ENCODE measurements at regions not wholly inside any gene's neighbourhood (a gene's known extent, or its start where the extent isn't known, plus 50 kb on each side); places are given as distances from the start of the nearest gene placed in this dataset.

GRCh38 chr15:26323566-26323965, 449.3 kb downstream of the GABRB3 start:
- ChIA-PET CTCF (no interaction called here), POLR2A (no interaction called here)
- Mint-ChIP-seq H3K4me3 (no peak overlapping the region), H3K27ac (no peak overlapping the region), H3K9me3 (peaks cover 0 to 3% (median 1%) of the 10 kb centered on the region in 5 donors), H3K36me3 (no peaks in the 10 kb centered on the region), H3K27me3 (no peaks in the 10 kb centered on the region), H3K4me1 (no peaks in the 10 kb centered on the region)
- Histone ChIP-seq H3K27ac (ENCODE audit: low read depth, low read length) (no peak overlapping the region), H3K36me3 (ENCODE audit: insufficient read depth, low read length) (no peaks in the 10 kb centered on the region), H3K4me1 (ENCODE audit: insufficient read depth, low read length) (no peaks in the 10 kb centered on the region), H3K9me3 (ENCODE audit: low read length) (no peaks in the 10 kb centered on the region), H3K27me3 (ENCODE audit: insufficient read depth, low read length, poor library complexity, severe bottlenecking) (no peaks in the 10 kb centered on the region), H3K4me3 (ENCODE audit: low read length) (no peak overlapping the region)
- no peak for DNase-seq

- H3K27me3 Mint-ChIP-seq = no peaks in the 10 kb centered on the region
- H3K27ac ChIP-seq (ENCODE audit: low read depth, low read length) = no peak overlapping the region
- DNase-seq = no peak
- H3K4me3 Mint-ChIP-seq = no peak overlapping the region
- no peak overlapping the region for H3K4me3 ChIP-seq (ENCODE audit: low read length)
- H3K4me1 ChIP-seq (ENCODE audit: insufficient read depth, low read length) = no peaks in the 10 kb centered on the region
- H3K27me3 ChIP-seq (ENCODE audit: insufficient read depth, low read length, poor library complexity, severe bottlenecking) = no peaks in the 10 kb centered on the region
- peaks cover 0 to 12% (median 2%) of the 10 kb centered on the region in 5 donors for H3K9me3 Mint-ChIP-seq
- no peaks in the 10 kb centered on the region for H3K36me3 ChIP-seq (ENCODE audit: insufficient read depth, low read length)
- CTCF ChIA-PET = no interaction called here
- no peaks in the 10 kb centered on the region for H3K9me3 ChIP-seq (ENCODE audit: low read length)
- no peaks in the 10 kb centered on the region for H3K36me3 Mint-ChIP-seq
- H3K4me1 Mint-ChIP-seq = no peaks in the 10 kb centered on the region
- no peak overlapping the region for H3K27ac Mint-ChIP-seq
- POLR2A ChIA-PET = no interaction called here
Measured at GRCh38 chr15:26318689-26319088, 454.2 kb downstream of the GABRB3 start.

GRCh38 chr15:26314577-26314976, 451.4 kb upstream of the ATP10A start:
- Mint-ChIP-seq H3K27me3 (peaks cover 0 to 1% of the 10 kb centered on the region in 2 donors), H3K36me3 (no peaks in the 10 kb centered on the region), H3K27ac (no peak overlapping the region), H3K4me1 (no peaks in the 10 kb centered on the region), H3K9me3 (peaks cover 5 to 19% (median 8%) of the 10 kb centered on the region in 5 donors), H3K4me3 (no peak overlapping the region)
- H3K9me3 ChIP-seq (ENCODE audit: low read length) = no peaks in the 10 kb centered on the region
- no peaks in the 10 kb centered on the region for H3K36me3 ChIP-seq (ENCODE audit: insufficient read depth, low read length)
- H3K4me1 ChIP-seq (ENCODE audit: insufficient read depth, low read length) = no peaks in the 10 kb centered on the region
- no peak overlapping the region for H3K27ac ChIP-seq (ENCODE audit: low read depth, low read length)
- POLR2A ChIA-PET = no interaction called here
- CTCF ChIA-PET = no interaction called here
- no peak overlapping the region for H3K4me3 ChIP-seq (ENCODE audit: low read length)
- H3K27me3 ChIP-seq (ENCODE audit: insufficient read depth, low read length, poor library complexity, severe bottlenecking) = no peaks in the 10 kb centered on the region
- DNase-seq = no peak

- Mint-ChIP-seq H3K4me3 (no peak overlapping the region), H3K27me3 (peaks cover 0 to 1% of the 10 kb centered on the region in 2 donors), H3K9me3 (peaks cover 10 to 27% (median 12%) of the 10 kb centered on the region in 5 donors), H3K4me1 (no peaks in the 10 kb centered on the region), H3K36me3 (no peaks in the 10 kb centered on the region), H3K27ac (no peak overlapping the region)
- no peaks in the 10 kb centered on the region for H3K4me1 ChIP-seq (ENCODE audit: insufficient read depth, low read length)
- CTCF ChIA-PET = no interaction called here
- POLR2A ChIA-PET = no interaction called here
- H3K27me3 ChIP-seq (ENCODE audit: insufficient read depth, low read length, poor library complexity, severe bottlenecking) = no peaks in the 10 kb centered on the region
- H3K36me3 ChIP-seq (ENCODE audit: insufficient read depth, low read length) = no peaks in the 10 kb centered on the region
- no peak overlapping the region for H3K4me3 ChIP-seq (ENCODE audit: low read length)
- H3K27ac ChIP-seq (ENCODE audit: low read depth, low read length) = no peak overlapping the region
- DNase-seq = no peak
- H3K9me3 ChIP-seq (ENCODE audit: low read length) = no peaks in the 10 kb centered on the region
Measured at GRCh38 chr15:26311710-26312236, 448.6 kb upstream of the ATP10A start.

GRCh38 chr15:26298659-26299170, 435.6 kb upstream of the ATP10A start:
- no peaks in the 10 kb centered on the region for H3K4me1 ChIP-seq (ENCODE audit: insufficient read depth, low read length)
- no peaks in the 10 kb centered on the region for H3K9me3 ChIP-seq (ENCODE audit: low read length)
- Mint-ChIP-seq H3K4me1 (no peaks in the 10 kb centered on the region), H3K36me3 (no peaks in the 10 kb centered on the region), H3K27ac (no peak overlapping the region), H3K4me3 (no peak overlapping the region), H3K9me3 (peaks cover 0 to 9% (median 1%) of the 10 kb centered on the region in 5 donors), H3K27me3 (no peaks in the 10 kb centered on the region)
- DNase-seq = no peak
- H3K27ac ChIP-seq (ENCODE audit: low read depth, low read length) = no peak overlapping the region
- H3K36me3 ChIP-seq (ENCODE audit: insufficient read depth, low read length) = no peaks in the 10 kb centered on the region
- ChIA-PET POLR2A (no interaction called here), CTCF (no interaction called here)
- no peaks in the 10 kb centered on the region for H3K27me3 ChIP-seq (ENCODE audit: insufficient read depth, low read length, poor library complexity, severe bottlenecking)
- H3K4me3 ChIP-seq (ENCODE audit: low read length) = no peak overlapping the region

GRCh38 chr15:26298010-26298658, 435.0 kb upstream of the ATP10A start:
- CTCF ChIA-PET = no interaction called here
- H3K9me3 ChIP-seq (ENCODE audit: low read length) = no peaks in the 10 kb centered on the region
- H3K4me1 ChIP-seq (ENCODE audit: insufficient read depth, low read length) = no peaks in the 10 kb centered on the region
- H3K27ac ChIP-seq (ENCODE audit: low read depth, low read length) = no peak overlapping the region
- H3K36me3 Mint-ChIP-seq = no peaks in the 10 kb centered on the region
- no peaks in the 10 kb centered on the region for H3K27me3 ChIP-seq (ENCODE audit: insufficient read depth, low read length, poor library complexity, severe bottlenecking)
- H3K27me3 Mint-ChIP-seq = no peaks in the 10 kb centered on the region
- no peaks in the 10 kb centered on the region for H3K4me1 Mint-ChIP-seq
- POLR2A ChIA-PET = no interaction called here
- no peak overlapping the region for H3K4me3 Mint-ChIP-seq
- peaks cover 2 to 9% (median 3%) of the 10 kb centered on the region in 5 donors for H3K9me3 Mint-ChIP-seq
- no peak for DNase-seq
- H3K4me3 ChIP-seq (ENCODE audit: low read length) = no peak overlapping the region
- no peak overlapping the region for H3K27ac Mint-ChIP-seq
- no peaks in the 10 kb centered on the region for H3K36me3 ChIP-seq (ENCODE audit: insufficient read depth, low read length)

GRCh38 chr15:26295336-26296085, 432.4 kb upstream of the ATP10A start:
- H3K27ac Mint-ChIP-seq = no peak overlapping the region
- Histone ChIP-seq H3K9me3 (ENCODE audit: low read length) (no peaks in the 10 kb centered on the region), H3K27me3 (ENCODE audit: insufficient read depth, low read length, poor library complexity, severe bottlenecking) (no peaks in the 10 kb centered on the region), H3K4me1 (ENCODE audit: insufficient read depth, low read length) (no peaks in the 10 kb centered on the region), H3K27ac (ENCODE audit: low read depth, low read length) (no peak overlapping the region), H3K4me3 (ENCODE audit: low read length) (no peak overlapping the region), H3K36me3 (ENCODE audit: insufficient read depth, low read length) (no peaks in the 10 kb centered on the region)
- DNase-seq = no peak
- no peak overlapping the region for H3K4me3 Mint-ChIP-seq
- no peaks in the 10 kb centered on the region for H3K4me1 Mint-ChIP-seq
- ChIA-PET CTCF (no interaction called here), POLR2A (no interaction called here)
- peaks cover 5 to 17% (median 9%) of the 10 kb centered on the region in 5 donors for H3K9me3 Mint-ChIP-seq
- no peaks in the 10 kb centered on the region for H3K27me3 Mint-ChIP-seq
- no peaks in the 10 kb centered on the region for H3K36me3 Mint-ChIP-seq

- H3K27me3 ChIP-seq (ENCODE audit: insufficient read depth, low read length, poor library complexity, severe bottlenecking) = no peaks in the 10 kb centered on the region
- Mint-ChIP-seq H3K27me3 (no peaks in the 10 kb centered on the region), H3K9me3 (peaks cover 5 to 22% (median 12%) of the 10 kb centered on the region in 5 donors), H3K4me1 (no peaks in the 10 kb centered on the region), H3K4me3 (no peak overlapping the region), H3K36me3 (no peaks in the 10 kb centered on the region), H3K27ac (no peak overlapping the region)
- ChIA-PET POLR2A (no interaction called here), CTCF (no interaction called here)
- no peak for DNase-seq
- H3K27ac ChIP-seq (ENCODE audit: low read depth, low read length) = no peak overlapping the region
- H3K9me3 ChIP-seq (ENCODE audit: low read length) = peaks cover 4% of the 10 kb centered on the region
- no peaks in the 10 kb centered on the region for H3K36me3 ChIP-seq (ENCODE audit: insufficient read depth, low read length)
- no peak overlapping the region for H3K4me3 ChIP-seq (ENCODE audit: low read length)
- no peaks in the 10 kb centered on the region for H3K4me1 ChIP-seq (ENCODE audit: insufficient read depth, low read length)
Measured at GRCh38 chr15:26294059-26294689, 431.0 kb upstream of the ATP10A start.

All from CD8-positive, alpha-beta memory T cell (primary cell).